GM18511 (cell line): ENCODE measurements at regions not wholly inside any gene's neighbourhood (a gene's known extent, or its start where the extent isn't known, plus 50 kb on each side); places are given as distances from the start of the nearest gene placed in this dataset.

Source experiments
- ATAC-seq: cut with Tn5 transposase; IDR thresholded peaks from one replicate; pipeline ENCODE4 v1.9.1; 2021; ENCODE audit warnings: mild to moderate bottlenecking, moderate library complexity; ENCODE audit not compliant: unreplicated experiment

- no peak for ATAC-seq
Observed at GRCh38 chr1:101098327-101098726, 72.7 kb upstream of the DPH5 start.

- ATAC-seq, result no peak
Observed at GRCh38 chr1:101089613-101090338, 64.2 kb upstream of the DPH5 start.

GRCh38 chr1:101088431-101088830 lies 62.8 kb upstream of the DPH5 start:
- ATAC-seq, result no peak

- ATAC-seq, result no peak
Observed at GRCh38 chr1:101086783-101087182, 61.2 kb upstream of the DPH5 start.

- peak; percentile 60 for ATAC-seq
Observed at GRCh38 chr1:101081496-101082488, 56.2 kb upstream of the DPH5 start.

GRCh38 chr1:101080859-101081258 lies 55.3 kb upstream of the DPH5 start:
- no peak for ATAC-seq

GRCh38 chr1:101079341-101079740 lies 53.8 kb upstream of the DPH5 start:
- no peak for ATAC-seq

GRCh38 chr1:101077849-101078248 lies 52.3 kb upstream of the DPH5 start:
- no peak for ATAC-seq

GRCh38 chr1:101075926-101076325 lies 50.3 kb upstream of the DPH5 start:
- ATAC-seq, result no peak
